GM21526 (cell line): ENCODE measurements at regions not wholly inside any gene's neighbourhood (a gene's known extent, or its start where the extent isn't known, plus 50 kb on each side); places are given as distances from the start of the nearest gene placed in this dataset.

Experiments used
- ATAC-seq: cut with Tn5 transposase; IDR thresholded peaks from one replicate; pipeline ENCODE4 v1.9.1; 2021; ENCODE audit warnings: moderate library complexity; ENCODE audit not compliant: unreplicated experiment, low FRiP score

GRCh38 chr6:93801101-93801847, 381.9 kb upstream of the EPHA7 start:
- no peak for ATAC-seq

- ATAC-seq, result no peak
These were observed 379.9 kb upstream of the EPHA7 start for GRCh38 chr6:93799226-93799625.

GRCh38 chr6:93794166-93794565, 374.8 kb upstream of the EPHA7 start:
- no peak for ATAC-seq

GRCh38 chr6:93792746-93793145, 373.4 kb upstream of the EPHA7 start:
- ATAC-seq, result no peak

- no peak for ATAC-seq
These were observed 371.6 kb upstream of the EPHA7 start for GRCh38 chr6:93790981-93791380.

GRCh38 chr6:93789532-93789931, 370.2 kb upstream of the EPHA7 start:
- ATAC-seq, result no peak

- ATAC-seq, result no peak
These were observed 368.5 kb upstream of the EPHA7 start for GRCh38 chr6:93787841-93788240.

- ATAC-seq, result no peak
These were observed 367.3 kb upstream of the EPHA7 start for GRCh38 chr6:93786474-93787330.

GRCh38 chr6:93785694-93786030, 366.3 kb upstream of the EPHA7 start:
- ATAC-seq, result no peak

GRCh38 chr6:93784794-93785693, 365.7 kb upstream of the EPHA7 start:
- ATAC-seq, result no peak

- ATAC-seq, result no peak
These were observed 359.9 kb upstream of the EPHA7 start for GRCh38 chr6:93779086-93779841.

- no peak for ATAC-seq
These were observed 339.8 kb upstream of the EPHA7 start for GRCh38 chr6:93759190-93759589.

- ATAC-seq, result no peak
These were observed 332.6 kb upstream of the EPHA7 start for GRCh38 chr6:93751969-93752368.

- no peak for ATAC-seq
These were observed 330.6 kb upstream of the EPHA7 start for GRCh38 chr6:93749930-93750329.

- no peak for ATAC-seq
These were observed 329.8 kb upstream of the EPHA7 start for GRCh38 chr6:93749191-93749590.

GRCh38 chr6:93746892-93747291, 327.5 kb upstream of the EPHA7 start:
- no peak for ATAC-seq

GRCh38 chr6:93745306-93745705, 325.9 kb upstream of the EPHA7 start:
- no peak for ATAC-seq

- no peak for ATAC-seq
These were observed 315.7 kb upstream of the EPHA7 start for GRCh38 chr6:93735099-93735498.

GRCh38 chr6:93731306-93731705, 311.9 kb upstream of the EPHA7 start:
- ATAC-seq, result no peak

- ATAC-seq, result no peak
These were observed 308.8 kb upstream of the EPHA7 start for GRCh38 chr6:93728150-93728549.
